GM12891 (cell line): ENCODE measurements at regions not wholly inside any gene's neighbourhood (a gene's known extent, or its start where the extent isn't known, plus 50 kb on each side); places are given as distances from the start of the nearest gene placed in this dataset.
A peak's percentile ranks its signal among the peaks of the same experiment; 100 is the strongest.

ENCODE experiments used
- DNase-seq: peaks from one replicate; pipeline ENCODE4 v3.0.0; 2011; ENCODE audit warnings: low spot score; ENCODE audit not compliant: insufficient read length
- FAIRE-seq: peaks from 2 replicates; lab custom pipeline; 2011; peaks lifted over from hg19 to GRCh38; lab: Jason Lieb, UNC
- PAX5 ChIP-seq: IDR thresholded peaks from 2 replicates; pipeline ENCODE4 v1.6.1; 2011; ENCODE audit warnings: low read length, moderate library complexity, mild to moderate bottlenecking; ENCODE audit not compliant: insufficient read depth, severe bottlenecking
- POLR2A ChIP-seq: IDR thresholded peaks from 2 replicates; pipeline ENCODE4 v1.6.1; 2011; ENCODE audit warnings: low read depth, low read length, control low read depth
- POLR2AphosphoS5 ChIP-seq: IDR thresholded peaks from 2 replicates; pipeline ENCODE4 v1.6.1; 2011; ENCODE audit warnings: low read depth, low read length, control low read depth
- POU2F2 ChIP-seq: IDR thresholded peaks from 2 replicates; pipeline ENCODE4 v1.6.1; 2011; ENCODE audit warnings: low read depth, mild to moderate bottlenecking, control low read depth, low read length, moderate library complexity
- SPI1 ChIP-seq: IDR thresholded peaks from 2 replicates; pipeline ENCODE4 v1.6.1; 2011; ENCODE audit warnings: low read depth, low read length, control low read depth
- TAF1 ChIP-seq: IDR thresholded peaks from 2 replicates; pipeline ENCODE4 v1.6.1; 2011; ENCODE audit warnings: low read depth, low read length, control low read depth

DNA sequence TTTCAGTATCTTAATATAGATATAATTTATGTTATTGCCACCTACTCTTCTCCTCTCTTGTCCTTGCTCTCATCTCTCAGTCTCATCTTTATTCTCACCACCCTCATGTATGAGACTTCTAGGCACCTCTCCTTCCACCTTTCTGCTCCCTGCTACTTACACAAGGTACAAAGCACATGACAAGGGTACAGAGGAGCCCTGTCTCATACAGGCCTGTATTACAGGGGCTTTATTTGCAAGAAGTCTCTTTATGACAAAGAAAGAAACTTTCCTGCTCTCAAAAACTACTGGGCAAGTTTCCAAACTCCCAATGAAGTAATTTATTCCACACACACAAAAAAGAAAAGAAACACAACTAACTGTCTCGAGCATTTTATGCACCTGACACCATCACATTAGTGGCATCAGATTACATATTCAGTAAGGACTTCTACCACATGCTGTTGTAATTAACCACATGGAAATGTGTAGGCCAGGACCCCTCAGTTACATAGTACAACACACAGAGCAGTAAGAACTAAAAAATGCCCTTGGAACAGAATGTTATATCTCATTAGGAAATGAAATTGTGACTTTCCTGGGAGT, 253.1 kb downstream of the FZD1 start:
- DNase-seq (no peak), FAIRE-seq (no peak)
- TF ChIP-seq POLR2AphosphoS5 (no peak), POU2F2 (no peak), TAF1 (no peak), PAX5 (no peak), SPI1 (no peak), POLR2A (no peak)

DNA sequence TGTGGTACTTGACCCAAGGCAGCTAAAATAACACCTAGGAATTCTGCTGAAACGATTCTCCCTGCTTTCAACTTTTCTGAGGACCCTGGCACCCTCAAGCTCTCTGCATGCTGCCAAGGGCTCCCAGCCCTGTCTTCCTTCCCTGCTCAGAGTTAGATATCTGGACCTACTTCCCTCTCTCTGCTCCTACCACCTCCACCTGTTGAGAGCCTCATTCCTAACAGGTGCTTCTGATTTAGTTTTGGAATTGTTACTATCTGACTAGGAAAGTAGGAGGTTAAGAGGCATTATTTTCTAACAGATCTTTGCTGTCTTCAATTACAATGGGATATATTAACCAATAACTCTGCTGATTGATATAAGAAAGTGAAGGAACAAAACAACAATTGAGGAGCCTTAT, 253.8 kb downstream of the FZD1 start:
- no peak for DNase-seq
- no peak for FAIRE-seq

DNA sequence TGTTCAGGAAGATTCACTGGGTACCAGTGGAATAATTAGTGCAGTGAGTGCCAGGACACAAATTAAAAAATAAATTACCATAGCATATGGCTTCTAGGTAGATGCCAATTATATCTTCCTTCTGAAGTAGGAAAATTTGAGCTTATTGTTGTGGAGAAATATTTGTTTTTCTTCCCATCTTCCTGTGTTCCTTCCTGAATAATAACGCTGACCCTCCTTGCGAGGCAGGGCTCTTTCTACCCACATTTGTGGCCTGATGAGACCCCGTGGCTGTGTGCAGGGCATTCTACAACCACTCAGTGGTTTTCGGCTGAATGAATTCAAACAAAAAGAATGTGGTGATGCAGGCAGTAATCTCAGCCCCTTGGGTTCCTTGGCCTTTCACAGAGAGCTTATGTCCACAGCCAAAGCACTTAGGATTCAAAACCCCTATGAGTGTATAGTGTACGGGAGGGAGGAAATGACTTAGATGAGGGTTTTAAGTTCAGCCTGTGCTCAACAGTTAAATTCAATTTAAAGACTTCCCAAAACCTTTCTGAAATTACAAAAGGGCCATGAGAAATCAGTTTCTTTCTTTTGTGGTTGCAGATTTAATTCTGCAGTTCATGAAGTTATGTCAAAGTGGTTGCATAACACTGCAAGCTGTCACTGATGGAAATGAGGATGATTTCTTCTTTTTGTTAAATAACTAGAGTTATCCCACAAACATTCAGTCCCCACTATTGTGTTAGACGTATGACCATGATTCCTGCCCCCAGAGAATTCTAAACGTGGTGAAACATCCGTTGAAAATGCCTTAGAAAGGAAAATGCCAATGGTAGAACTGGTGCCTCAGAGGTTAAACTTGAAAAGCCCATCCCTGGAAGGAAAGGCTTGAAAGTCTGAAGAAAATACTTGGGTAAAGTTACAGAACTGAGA, 255.3 kb downstream of the FZD1 start:
- no peak for FAIRE-seq
- DNase-seq = no peak
- TF ChIP-seq PAX5 (no peak), POLR2A (no peak), POU2F2 (no peak), POLR2AphosphoS5 (no peak), SPI1 (no peak), TAF1 (no peak)

More for the DNA sequence above, 253.8 kb downstream of the FZD1 start:
- no peak for TF ChIP-seq SPI1
- TF ChIP-seq POLR2A = no peak
- TF ChIP-seq POLR2AphosphoS5 = no peak
- TF ChIP-seq TAF1 = no peak
- no peak for TF ChIP-seq PAX5
- TF ChIP-seq POU2F2 = no peak

DNA sequence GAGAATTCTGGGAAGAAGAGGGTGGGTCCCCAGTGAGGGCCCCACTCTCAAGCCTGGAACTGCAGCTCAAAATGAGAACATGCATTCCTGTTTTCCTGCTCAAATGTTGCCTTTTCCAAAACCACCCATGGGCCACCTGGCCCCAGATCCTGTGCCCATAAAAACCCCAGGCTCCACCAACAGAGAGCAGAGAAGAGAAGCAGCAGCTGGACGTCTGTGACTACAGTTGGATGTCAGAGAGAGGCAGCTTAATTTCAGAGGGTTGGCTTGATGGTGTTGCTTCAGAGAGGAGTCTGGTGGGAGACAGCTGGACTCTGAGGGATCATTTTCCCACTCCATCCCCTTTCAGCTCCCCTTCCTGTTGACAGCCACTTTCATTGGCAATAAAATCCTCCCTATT, 256.4 kb downstream of the FZD1 start:
- no peak for FAIRE-seq
- DNase-seq = no peak
- no peak for TF ChIP-seq POLR2A
- no peak for TF ChIP-seq POU2F2
- no peak for TF ChIP-seq TAF1
- TF ChIP-seq SPI1 = no peak
- TF ChIP-seq POLR2AphosphoS5 = no peak
- TF ChIP-seq PAX5 = no peak

DNA sequence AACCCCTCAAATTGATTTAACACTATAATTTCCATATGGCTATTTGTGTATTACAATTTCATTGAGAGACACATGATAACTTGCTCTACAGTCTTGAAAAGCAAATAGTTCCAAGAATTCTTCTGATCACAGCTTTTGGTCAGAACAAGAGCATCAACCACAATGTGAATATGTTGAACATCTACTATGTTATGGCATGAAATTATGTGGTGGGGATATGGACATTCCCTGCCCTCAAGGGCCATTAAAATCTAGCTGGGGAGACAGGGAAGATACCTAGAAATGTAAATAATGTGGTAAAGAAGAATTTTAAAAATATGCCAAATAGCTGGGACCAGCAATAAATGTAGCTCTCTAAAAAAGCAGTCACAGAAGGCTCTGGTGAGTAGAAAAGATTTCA, 262.2 kb downstream of the FZD1 start:
- no peak for DNase-seq
- TF ChIP-seq POLR2AphosphoS5 (no peak), POLR2A (no peak), SPI1 (no peak), TAF1 (no peak), PAX5 (no peak), POU2F2 (no peak)
- no peak for FAIRE-seq

DNA sequence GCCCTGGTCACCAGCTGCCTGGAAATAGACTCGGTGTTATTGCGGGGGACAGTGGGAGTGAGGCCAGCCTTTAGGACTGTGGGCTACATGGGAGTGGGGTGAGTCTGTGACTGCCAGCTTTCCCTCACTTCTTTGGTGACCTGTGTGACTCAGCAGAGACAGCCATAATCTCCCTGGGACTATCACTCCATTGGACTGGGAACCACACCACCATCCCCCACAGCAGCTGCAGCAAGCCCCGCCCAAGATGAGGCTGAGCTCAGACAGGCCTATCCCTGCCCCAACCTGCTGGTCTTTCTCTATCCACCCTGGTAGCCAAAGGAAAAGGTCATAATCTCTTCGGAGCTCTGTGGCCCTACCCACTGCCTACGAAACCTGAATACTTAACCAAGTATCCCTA, 263.2 kb downstream of the FZD1 start:
- TF ChIP-seq TAF1 = no peak
- TF ChIP-seq POU2F2 = no peak
- TF ChIP-seq POLR2AphosphoS5 = no peak
- TF ChIP-seq POLR2A = no peak
- TF ChIP-seq SPI1 = no peak
- no peak for TF ChIP-seq PAX5
- DNase-seq (no peak), FAIRE-seq (peak; percentile 41)

DNA sequence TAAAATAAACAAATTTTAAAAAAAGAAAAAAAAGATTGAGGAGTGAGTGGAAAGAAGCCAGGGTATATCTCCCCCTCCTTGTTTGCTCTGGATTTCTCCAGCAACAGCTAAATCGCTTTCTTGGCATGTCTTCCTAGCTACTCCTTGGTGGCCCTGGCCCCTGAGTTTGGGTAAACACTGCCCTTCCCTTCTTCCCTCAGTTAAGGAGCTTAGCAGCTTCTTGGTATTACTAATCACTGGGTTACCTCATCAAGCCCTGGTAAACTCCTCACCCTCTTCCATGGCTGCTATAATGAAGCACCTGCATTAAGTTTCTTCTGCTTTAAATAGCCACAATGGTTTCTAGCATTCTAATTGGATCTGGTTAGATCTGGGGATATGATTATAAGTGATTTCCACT, 269.8 kb downstream of the FZD1 start:
- no peak for FAIRE-seq
- DNase-seq = no peak
- no peak for TF ChIP-seq POLR2AphosphoS5
- no peak for TF ChIP-seq TAF1
- TF ChIP-seq PAX5 = no peak
- TF ChIP-seq SPI1 = no peak
- no peak for TF ChIP-seq POLR2A
- no peak for TF ChIP-seq POU2F2

DNA sequence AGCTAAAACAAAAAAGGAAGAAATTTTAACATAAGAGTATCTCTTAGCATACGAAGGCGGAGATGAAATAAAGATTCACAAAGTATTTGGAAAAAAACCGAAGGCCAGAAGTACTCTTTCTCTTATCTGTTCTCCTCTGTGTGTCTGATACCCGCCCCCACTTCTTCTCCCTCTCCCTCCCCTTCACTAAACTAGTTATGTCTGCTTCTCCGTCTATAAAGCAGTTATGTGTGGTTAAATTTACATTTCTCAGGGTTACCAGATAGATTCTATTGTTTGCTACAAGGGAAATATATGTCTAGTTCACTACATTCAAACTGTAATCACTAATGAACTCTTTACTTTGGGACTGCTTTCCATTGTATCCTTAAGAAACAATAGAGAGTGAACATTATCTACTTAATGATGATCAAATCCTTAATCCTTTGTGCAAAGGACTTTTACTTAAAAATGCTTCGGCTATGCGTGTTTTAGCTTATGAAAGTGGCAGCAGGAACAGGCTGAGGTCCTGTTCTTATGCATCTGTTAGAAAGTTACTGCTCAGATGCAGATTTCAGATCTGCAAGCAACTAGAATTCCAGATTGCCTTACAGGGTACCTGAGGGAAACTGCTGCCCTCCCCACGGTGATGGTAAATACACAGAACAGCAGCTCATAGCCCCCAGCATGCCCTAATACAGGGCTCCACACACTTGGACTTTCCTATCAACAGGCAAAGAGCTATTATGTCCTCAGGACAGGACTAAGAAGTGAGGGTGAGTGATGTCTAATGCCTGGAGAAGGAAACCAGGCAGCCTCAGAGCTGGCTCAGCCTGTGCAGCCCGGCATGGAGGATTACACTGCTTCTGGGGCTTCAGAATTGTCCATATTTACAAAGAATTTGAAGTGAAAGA, 273.3 kb downstream of the FZD1 start:
- no peak for TF ChIP-seq POLR2A
- no peak for TF ChIP-seq POU2F2
- no peak for TF ChIP-seq PAX5
- TF ChIP-seq TAF1 = no peak
- no peak for TF ChIP-seq SPI1
- no peak for TF ChIP-seq POLR2AphosphoS5
- no peak for FAIRE-seq
- DNase-seq = no peak

DNA sequence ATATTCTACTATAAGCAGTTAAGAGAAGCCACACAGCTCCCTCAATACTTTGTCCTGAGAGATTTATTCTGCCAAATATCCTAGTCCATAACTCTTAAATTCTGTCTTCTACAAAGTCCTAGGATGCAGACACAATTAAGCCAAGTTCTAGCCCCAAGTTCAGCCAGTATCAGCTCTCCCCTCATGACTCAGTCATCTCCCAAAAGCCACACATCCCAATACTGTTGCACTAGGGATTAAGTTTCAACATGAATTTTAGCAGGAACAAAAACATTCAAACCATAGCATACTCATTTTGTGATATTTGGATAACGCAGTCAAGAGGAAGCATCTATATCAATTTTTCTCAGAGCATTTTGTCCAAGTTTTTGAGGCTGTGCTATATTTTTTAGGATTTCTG, 277.4 kb downstream of the FZD1 start:
- TF ChIP-seq TAF1 (no peak), POLR2AphosphoS5 (no peak), SPI1 (no peak), POLR2A (no peak), PAX5 (no peak), POU2F2 (no peak)
- no peak for DNase-seq
- FAIRE-seq = no peak

DNA sequence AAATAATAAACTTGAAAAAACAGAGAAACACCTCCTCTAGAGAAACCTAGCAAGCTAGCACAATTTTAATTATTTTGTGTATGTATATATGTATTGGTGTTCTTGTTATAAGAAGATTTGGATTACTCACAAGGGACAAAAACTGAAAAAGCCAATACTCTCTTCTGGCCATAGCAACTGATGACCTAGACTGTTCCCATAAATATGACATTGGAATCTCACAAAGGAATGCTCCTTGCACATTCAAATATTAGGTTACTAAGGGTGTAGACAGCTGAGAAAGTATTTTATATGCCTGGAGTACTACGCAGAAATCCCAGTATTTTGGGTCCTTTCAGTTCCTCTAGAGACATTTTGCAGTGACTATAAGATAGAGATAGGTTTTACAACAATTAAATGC, 279.4 kb downstream of the FZD1 start:
- DNase-seq (no peak), FAIRE-seq (no peak)
- no peak for TF ChIP-seq POLR2A
- no peak for TF ChIP-seq POLR2AphosphoS5
- no peak for TF ChIP-seq SPI1
- no peak for TF ChIP-seq PAX5
- no peak for TF ChIP-seq POU2F2
- no peak for TF ChIP-seq TAF1
